WTC11 (cell line): ENCODE measurements at regions not wholly inside any gene's neighbourhood (a gene's known extent, or its start where the extent isn't known, plus 50 kb on each side); places are given as distances from the start of the nearest gene placed in this dataset.

Experiments used
- ATF1 ChIP-seq: sonication (generic); formaldehyde crosslinking; IDR thresholded peaks from 2 replicates; pipeline ENCODE4 v1.8.1; 2023; ENCODE audit warnings: mild to moderate bottlenecking, moderate library complexity, missing genetic modification reagents
- ATF6 ChIP-seq: sonication (generic); formaldehyde crosslinking; IDR thresholded peaks from 2 replicates; pipeline ENCODE4 v1.8.1; 2023; ENCODE audit warnings: mild to moderate bottlenecking, missing genetic modification reagents
- CREM ChIP-seq: sonication (generic); formaldehyde crosslinking; IDR thresholded peaks from 2 replicates; pipeline ENCODE4 v1.8.1; 2022; ENCODE audit warnings: mild to moderate bottlenecking, missing genetic modification reagents, moderate library complexity
- CTCF ChIP-seq: fragments of 200-600 bp; IDR thresholded peaks from 2 replicates; pipeline ENCODE4 v1.8.0; 2022; ENCODE audit warnings: antibody characterized with exemption
- IRF2 ChIP-seq: sonication (generic); formaldehyde crosslinking; IDR thresholded peaks from 2 replicates; pipeline ENCODE4 v1.8.0; 2022; ENCODE audit warnings: low read depth, missing genetic modification reagents, borderline replicate concordance
- MAX ChIP-seq: sonication (generic); formaldehyde crosslinking; IDR thresholded peaks from 2 replicates; pipeline ENCODE4 v1.8.0; 2022; ENCODE audit warnings: mild to moderate bottlenecking, missing genetic modification reagents
- NFE2L1 ChIP-seq: sonication (generic); formaldehyde crosslinking; IDR thresholded peaks from 2 replicates; pipeline ENCODE4 v1.8.1; 2023; ENCODE audit warnings: missing genetic modification reagents
- NFYB ChIP-seq: sonication (generic); formaldehyde crosslinking; conservative IDR thresholded peaks from 2 replicates; pipeline ENCODE4 v1.8.0; 2022; ENCODE audit warnings: low read depth, missing genetic modification reagents
- PRDM15 ChIP-seq: sonication (generic); formaldehyde crosslinking; IDR thresholded peaks from 2 replicates; pipeline ENCODE4 v1.8.0; 2022; ENCODE audit warnings: missing genetic modification reagents
- RELA ChIP-seq: sonication (generic); formaldehyde crosslinking; IDR thresholded peaks from 2 replicates; pipeline ENCODE4 v1.8.1; 2022; ENCODE audit warnings: missing genetic modification reagents, mild to moderate bottlenecking, borderline replicate concordance
- RORB ChIP-seq: fragments of 250-450 bp; sonication (Bioruptor Pico); IDR thresholded peaks from 2 replicates; pipeline ENCODE4 v1.9.0; 2021; ENCODE audit warnings: mild to moderate bottlenecking
- ZBTB21 ChIP-seq: sonication (generic); formaldehyde crosslinking; IDR thresholded peaks from 2 replicates; pipeline ENCODE4 v1.8.1; 2023; ENCODE audit warnings: mild to moderate bottlenecking, missing genetic modification reagents, borderline replicate concordance

- TF ChIP-seq CTCF (peak; percentile 29; the same call in 1 of the 2 replicates), RELA (CRISPR knock-in tag) (no peak), ATF6 (CRISPR knock-in tag) (no peak), RORB (no peak), PRDM15 (CRISPR knock-in tag) (no peak), ZBTB21 (no peak), NFE2L1 (no peak), IRF2 (no peak), ATF1 (CRISPR knock-in tag) (no peak), MAX (CRISPR knock-in tag) (no peak), NFYB (CRISPR knock-in tag) (no peak), CREM (CRISPR knock-in tag) (no peak)
Observed at GRCh38 chr6:6057442-6058053, 50.8 kb upstream of the NRN1 start.
